ENCODE measurements at regions not wholly inside any gene's neighbourhood (a gene's known extent, or its start where the extent isn't known, plus 50 kb on each side); places are given as distances from the start of the nearest gene placed in this dataset.

- no peak overlapping the region for H3K9ac ChIP-seq (ENCODE audit: low read length in 5 of 5)
- H3K27ac ChIP-seq (ENCODE audit: low read depth, low read length), result no peak overlapping the region
- peaks cover 0 to 30% (median 16%) of the 10 kb centered on the region in 5 donors for H3K27me3 ChIP-seq (ENCODE audit: control insufficient read depth in 5 of 5, insufficient read depth in 4 of 5, low read length in 5 of 5)
- H3K36me3 ChIP-seq (ENCODE audit: control insufficient read depth in 5 of 5, insufficient read depth in 5 of 5, low read length in 5 of 5), result no peaks in the 10 kb centered on the region
- H3K4me3 ChIP-seq (ENCODE audit: low read depth in 1 of 5, low read length in 5 of 5), result no peak overlapping the region
- H3K4me1 ChIP-seq (ENCODE audit: control insufficient read depth in 5 of 5, insufficient read depth in 5 of 5, low read length in 5 of 5), result peaks cover 0 to 3% (median 0%) of the 10 kb centered on the region in 5 donors
- no peaks in the 10 kb centered on the region for H3K9me3 ChIP-seq (ENCODE audit: control insufficient read depth in 5 of 5, low read length in 5 of 5)
Observed at GRCh38 chr22:22345781-22346180, 101.2 kb downstream of the VPREB1 start.

- Histone ChIP-seq H3K4me1 (ENCODE audit: control insufficient read depth in 5 of 5, insufficient read depth in 5 of 5, low read length in 5 of 5) (peaks cover 0 to 3% (median 0%) of the 10 kb centered on the region in 5 donors), H3K4me3 (ENCODE audit: low read depth in 1 of 5, low read length in 5 of 5) (no peak overlapping the region), H3K36me3 (ENCODE audit: control insufficient read depth in 5 of 5, insufficient read depth in 5 of 5, low read length in 5 of 5) (no peaks in the 10 kb centered on the region), H3K9me3 (ENCODE audit: control insufficient read depth in 5 of 5, low read length in 5 of 5) (no peaks in the 10 kb centered on the region), H3K9ac (ENCODE audit: low read length in 5 of 5) (no peak overlapping the region), H3K27ac (ENCODE audit: low read depth, low read length) (no peak overlapping the region), H3K27me3 (ENCODE audit: control insufficient read depth in 5 of 5, insufficient read depth in 4 of 5, low read length in 5 of 5) (peaks cover 0 to 30% (median 16%) of the 10 kb centered on the region in 5 donors)
Observed at GRCh38 chr22:22346401-22347107, 102.0 kb downstream of the VPREB1 start.

- H3K9me3 ChIP-seq (ENCODE audit: control insufficient read depth in 5 of 5, low read length in 5 of 5), result no peaks in the 10 kb centered on the region
- H3K4me3 ChIP-seq (ENCODE audit: low read depth in 1 of 5, low read length in 5 of 5), result no peak overlapping the region
- no peak overlapping the region for H3K27ac ChIP-seq (ENCODE audit: low read depth, low read length)
- peaks cover 6 to 26% (median 16%) of the 10 kb centered on the region in 5 donors for H3K27me3 ChIP-seq (ENCODE audit: control insufficient read depth in 5 of 5, insufficient read depth in 4 of 5, low read length in 5 of 5)
- no peaks in the 10 kb centered on the region for H3K36me3 ChIP-seq (ENCODE audit: control insufficient read depth in 5 of 5, insufficient read depth in 5 of 5, low read length in 5 of 5)
- peaks cover 0 to 3% (median 0%) of the 10 kb centered on the region in 5 donors for H3K4me1 ChIP-seq (ENCODE audit: control insufficient read depth in 5 of 5, insufficient read depth in 5 of 5, low read length in 5 of 5)
- H3K9ac ChIP-seq (ENCODE audit: low read length in 5 of 5), result no peak overlapping the region
Observed at GRCh38 chr22:22348127-22348814, 103.7 kb downstream of the VPREB1 start.

GRCh38 chr22:22348815-22349454 lies 104.3 kb downstream of the VPREB1 start:
- Histone ChIP-seq H3K36me3 (ENCODE audit: control insufficient read depth in 5 of 5, insufficient read depth in 5 of 5, low read length in 5 of 5) (no peaks in the 10 kb centered on the region), H3K9me3 (ENCODE audit: control insufficient read depth in 5 of 5, low read length in 5 of 5) (no peaks in the 10 kb centered on the region), H3K4me3 (ENCODE audit: low read depth in 1 of 5, low read length in 5 of 5) (no peak overlapping the region), H3K27ac (ENCODE audit: low read depth, low read length) (no peak overlapping the region), H3K4me1 (ENCODE audit: control insufficient read depth in 5 of 5, insufficient read depth in 5 of 5, low read length in 5 of 5) (peaks cover 0 to 3% (median 0%) of the 10 kb centered on the region in 5 donors), H3K9ac (ENCODE audit: low read length in 5 of 5) (no peak overlapping the region), H3K27me3 (ENCODE audit: control insufficient read depth in 5 of 5, insufficient read depth in 4 of 5, low read length in 5 of 5) (peaks cover 10 to 29% (median 20%) of the 10 kb centered on the region in 5 donors)

- no peak overlapping the region for H3K4me3 ChIP-seq (ENCODE audit: low read depth in 1 of 5, low read length in 5 of 5)
- peaks cover 12 to 33% (median 23%) of the 10 kb centered on the region in 5 donors for H3K27me3 ChIP-seq (ENCODE audit: control insufficient read depth in 5 of 5, insufficient read depth in 4 of 5, low read length in 5 of 5)
- no peak overlapping the region for H3K27ac ChIP-seq (ENCODE audit: low read depth, low read length)
- no peaks in the 10 kb centered on the region for H3K9me3 ChIP-seq (ENCODE audit: control insufficient read depth in 5 of 5, low read length in 5 of 5)
- H3K9ac ChIP-seq (ENCODE audit: low read length in 5 of 5), result no peak overlapping the region
- peaks cover 0 to 3% (median 0%) of the 10 kb centered on the region in 5 donors for H3K4me1 ChIP-seq (ENCODE audit: control insufficient read depth in 5 of 5, insufficient read depth in 5 of 5, low read length in 5 of 5)
- H3K36me3 ChIP-seq (ENCODE audit: control insufficient read depth in 5 of 5, insufficient read depth in 5 of 5, low read length in 5 of 5), result no peaks in the 10 kb centered on the region
Observed at GRCh38 chr22:22349455-22349836, 104.9 kb downstream of the VPREB1 start.

- no peaks in the 10 kb centered on the region for H3K9me3 ChIP-seq (ENCODE audit: control insufficient read depth in 5 of 5, low read length in 5 of 5)
- no peak overlapping the region for H3K4me3 ChIP-seq (ENCODE audit: low read depth in 1 of 5, low read length in 5 of 5)
- H3K27me3 ChIP-seq (ENCODE audit: control insufficient read depth in 5 of 5, insufficient read depth in 4 of 5, low read length in 5 of 5), result peaks cover 17 to 36% (median 27%) of the 10 kb centered on the region in 5 donors
- H3K9ac ChIP-seq (ENCODE audit: low read length in 5 of 5), result no peak overlapping the region
- H3K4me1 ChIP-seq (ENCODE audit: control insufficient read depth in 5 of 5, insufficient read depth in 5 of 5, low read length in 5 of 5), result peaks cover 0 to 3% (median 0%) of the 10 kb centered on the region in 5 donors
- H3K36me3 ChIP-seq (ENCODE audit: control insufficient read depth in 5 of 5, insufficient read depth in 5 of 5, low read length in 5 of 5), result no peaks in the 10 kb centered on the region
- H3K27ac ChIP-seq (ENCODE audit: low read depth, low read length), result no peak overlapping the region
Observed at GRCh38 chr22:22351366-22351765, 106.8 kb downstream of the VPREB1 start.

GRCh38 chr22:22352371-22352999 lies 107.9 kb downstream of the VPREB1 start:
- Histone ChIP-seq H3K36me3 (ENCODE audit: control insufficient read depth in 5 of 5, insufficient read depth in 5 of 5, low read length in 5 of 5) (no peaks in the 10 kb centered on the region), H3K27ac (ENCODE audit: low read depth, low read length) (no peak overlapping the region), H3K9me3 (ENCODE audit: control insufficient read depth in 5 of 5, low read length in 5 of 5) (no peaks in the 10 kb centered on the region), H3K4me3 (ENCODE audit: low read depth in 1 of 5, low read length in 5 of 5) (no peak overlapping the region), H3K9ac (ENCODE audit: low read length in 5 of 5) (no peak overlapping the region), H3K27me3 (ENCODE audit: control insufficient read depth in 5 of 5, insufficient read depth in 4 of 5, low read length in 5 of 5) (peaks cover 17 to 38% (median 32%) of the 10 kb centered on the region in 5 donors), H3K4me1 (ENCODE audit: control insufficient read depth in 5 of 5, insufficient read depth in 5 of 5, low read length in 5 of 5) (peaks cover 0 to 8% (median 3%) of the 10 kb centered on the region in 5 donors)

GRCh38 chr22:22355096-22355834 lies 110.7 kb downstream of the VPREB1 start:
- no peak overlapping the region for H3K4me3 ChIP-seq (ENCODE audit: low read depth in 1 of 5, low read length in 5 of 5)
- no peak overlapping the region for H3K9ac ChIP-seq (ENCODE audit: low read length in 5 of 5)
- no peaks in the 10 kb centered on the region for H3K36me3 ChIP-seq (ENCODE audit: control insufficient read depth in 5 of 5, insufficient read depth in 5 of 5, low read length in 5 of 5)
- peaks cover 0 to 22% (median 18%) of the 10 kb centered on the region in 5 donors for H3K27me3 ChIP-seq (ENCODE audit: control insufficient read depth in 5 of 5, insufficient read depth in 4 of 5, low read length in 5 of 5)
- H3K4me1 ChIP-seq (ENCODE audit: control insufficient read depth in 5 of 5, insufficient read depth in 5 of 5, low read length in 5 of 5), result peaks cover 0 to 8% (median 3%) of the 10 kb centered on the region in 5 donors
- no peaks in the 10 kb centered on the region for H3K9me3 ChIP-seq (ENCODE audit: control insufficient read depth in 5 of 5, low read length in 5 of 5)
- H3K27ac ChIP-seq (ENCODE audit: low read depth, low read length), result no peak overlapping the region

GRCh38 chr22:22357024-22357883 lies 112.7 kb downstream of the VPREB1 start:
- Histone ChIP-seq H3K4me1 (ENCODE audit: control insufficient read depth in 5 of 5, insufficient read depth in 5 of 5, low read length in 5 of 5) (peaks cover 0 to 8% (median 3%) of the 10 kb centered on the region in 5 donors), H3K36me3 (ENCODE audit: control insufficient read depth in 5 of 5, insufficient read depth in 5 of 5, low read length in 5 of 5) (no peaks in the 10 kb centered on the region), H3K4me3 (ENCODE audit: low read depth in 1 of 5, low read length in 5 of 5) (peak overlapping the region in 1 of 5 donors; percentile 7), H3K9ac (ENCODE audit: low read length in 5 of 5) (peak overlapping the region in 1 of 5 donors; percentile 41), H3K9me3 (ENCODE audit: control insufficient read depth in 5 of 5, low read length in 5 of 5) (no peaks in the 10 kb centered on the region), H3K27me3 (ENCODE audit: control insufficient read depth in 5 of 5, insufficient read depth in 4 of 5, low read length in 5 of 5) (peaks cover 0 to 20% (median 17%) of the 10 kb centered on the region in 5 donors), H3K27ac (ENCODE audit: low read depth, low read length) (no peak overlapping the region)

Measured in subcutaneous abdominal adipose tissue (tissue), 5 donors.